ENCODE measurements at regions not wholly inside any gene's neighbourhood (a gene's known extent, or its start where the extent isn't known, plus 50 kb on each side); places are given as distances from the start of the nearest gene placed in this dataset.
A peak's percentile ranks its signal among the peaks of the same experiment; 100 is the strongest.
"Not testable (repeated sequence)": the region's sequence is repeated elsewhere in the genome, so short reads cannot be mapped to it uniquely, and the experiment has no call there.

- Histone ChIP-seq H3K9me3 (ENCODE audit: control insufficient read depth, insufficient read depth, low read length) (no peaks in the 10 kb centered on the region), H3K36me3 (ENCODE audit: control insufficient read depth, low read length) (no peaks in the 10 kb centered on the region), H4K20me1 (ENCODE audit: control insufficient read depth, insufficient read depth, low read depth, low read length) (no peaks in the 10 kb centered on the region), H3K79me2 (ENCODE audit: control insufficient read depth, low read length) (no peaks in the 10 kb centered on the region), H3K4me3 (ENCODE audit: low read length) (no peak overlapping the region), H3K27ac (ENCODE audit: low read depth, low read length) (no peak overlapping the region), H3K4me1 (ENCODE audit: control insufficient read depth, low read length) (no peaks in the 10 kb centered on the region), H3K27me3 (ENCODE audit: control insufficient read depth, low read length) (peaks cover 10% of the 10 kb centered on the region), H3K9me2 (replicated peaks; ENCODE audit: control insufficient read depth, low read length) (no peaks in the 10 kb centered on the region), H3F3A (ENCODE audit: control insufficient read depth, insufficient read depth) (no peaks in the 10 kb centered on the region), H3K4me2 (ENCODE audit: low read length) (no peak overlapping the region)
- no peak for TF ChIP-seq EZH2phosphoT487 (IDR thresholded peaks at IDR 0.05; ENCODE audit: borderline replicate concordance, low read length)
- TF ChIP-seq CTCF (IDR thresholded peaks at IDR 0.05; ENCODE audit: low read depth, low read length, poor library complexity, severe bottlenecking), result no peak
These were observed 496.1 kb downstream of the PREX1 start for GRCh38 chr20:48331518-48332286.

GRCh38 chr20:48329676-48330664 is 497.8 kb downstream of the PREX1 start:
- Histone ChIP-seq H3K4me2 (ENCODE audit: low read length) (no peak overlapping the region), H3K36me3 (ENCODE audit: control insufficient read depth, low read length) (no peaks in the 10 kb centered on the region), H3K9me3 (ENCODE audit: control insufficient read depth, insufficient read depth, low read length) (no peaks in the 10 kb centered on the region), H3K9me2 (replicated peaks; ENCODE audit: control insufficient read depth, low read length) (no peaks in the 10 kb centered on the region), H3K27me3 (ENCODE audit: control insufficient read depth, low read length) (0 out of 2 replicates have a peak, but pooled peaks cover 5% of the 10 kb centered on the region), H3K79me2 (ENCODE audit: control insufficient read depth, low read length) (no peaks in the 10 kb centered on the region), H4K20me1 (ENCODE audit: control insufficient read depth, insufficient read depth, low read depth, low read length) (no peaks in the 10 kb centered on the region), H3K4me3 (ENCODE audit: low read length) (no peak overlapping the region), H3K4me1 (ENCODE audit: control insufficient read depth, low read length) (no peaks in the 10 kb centered on the region), H3K27ac (ENCODE audit: low read depth, low read length) (no peak overlapping the region), H3F3A (ENCODE audit: control insufficient read depth, insufficient read depth) (no peaks in the 10 kb centered on the region)
- TF ChIP-seq CTCF (IDR thresholded peaks at IDR 0.05; ENCODE audit: low read depth, low read length, poor library complexity, severe bottlenecking), result peak; percentile 35
- TF ChIP-seq EZH2phosphoT487 (IDR thresholded peaks at IDR 0.05; ENCODE audit: borderline replicate concordance, low read length), result no peak

- Histone ChIP-seq H3K9me3 (ENCODE audit: control insufficient read depth, insufficient read depth, low read length) (no peaks in the 10 kb centered on the region), H3K27ac (ENCODE audit: low read depth, low read length) (no peak overlapping the region), H3K4me2 (ENCODE audit: low read length) (no peak overlapping the region), H3K9me2 (replicated peaks; ENCODE audit: control insufficient read depth, low read length) (no peaks in the 10 kb centered on the region), H4K20me1 (ENCODE audit: control insufficient read depth, insufficient read depth, low read depth, low read length) (no peaks in the 10 kb centered on the region), H3K36me3 (ENCODE audit: control insufficient read depth, low read length) (no peaks in the 10 kb centered on the region), H3K4me1 (ENCODE audit: control insufficient read depth, low read length) (no peaks in the 10 kb centered on the region), H3K4me3 (ENCODE audit: low read length) (no peak overlapping the region), H3F3A (ENCODE audit: control insufficient read depth, insufficient read depth) (no peaks in the 10 kb centered on the region), H3K79me2 (ENCODE audit: control insufficient read depth, low read length) (no peaks in the 10 kb centered on the region), H3K27me3 (ENCODE audit: control insufficient read depth, low read length) (peaks cover 7% of the 10 kb centered on the region; the same call in 1 of the 2 replicates)
- TF ChIP-seq CTCF (IDR thresholded peaks at IDR 0.05; ENCODE audit: low read depth, low read length, poor library complexity, severe bottlenecking) (no peak), EZH2phosphoT487 (IDR thresholded peaks at IDR 0.05; ENCODE audit: borderline replicate concordance, low read length) (no peak)
These were observed 498.7 kb downstream of the PREX1 start for GRCh38 chr20:48329031-48329615.

GRCh38 chr20:48327848-48328247 is 500.0 kb downstream of the PREX1 start:
- H3K4me3 ChIP-seq (ENCODE audit: low read length); H3F3A ChIP-seq (ENCODE audit: control insufficient read depth, insufficient read depth); H3K4me2 ChIP-seq (ENCODE audit: low read length); H3K9me2 ChIP-seq (replicated peaks; ENCODE audit: control insufficient read depth, low read length); H3K4me1 ChIP-seq (ENCODE audit: control insufficient read depth, low read length); H3K36me3 ChIP-seq (ENCODE audit: control insufficient read depth, low read length); H4K20me1 ChIP-seq (ENCODE audit: control insufficient read depth, insufficient read depth, low read depth, low read length); H3K27ac ChIP-seq (ENCODE audit: low read depth, low read length); H3K9me3 ChIP-seq (ENCODE audit: control insufficient read depth, insufficient read depth, low read length); H3K79me2 ChIP-seq (ENCODE audit: control insufficient read depth, low read length): not testable (repeated sequence)
- H3K27me3 ChIP-seq (ENCODE audit: control insufficient read depth, low read length), result peaks cover 12% of the 10 kb centered on the region; the same call in 1 of the 2 replicates
